ENCODE measurements at regions not wholly inside any gene's neighbourhood (a gene's known extent, or its start where the extent isn't known, plus 50 kb on each side); places are given as distances from the start of the nearest gene placed in this dataset.

- intact Hi-C loops (cut with DNase I) = no loop called here
- ATAC-seq = no peak
- 33% methylated on average over 1 of the region's 1 CpG for WGBS (ENCODE audit: insufficient coverage, low coverage, low lambda C conversion rate, missing lambda C conversion rate)
- no peak for DNase-seq
- Histone ChIP-seq H3K36me3 (no peaks in the 10 kb centered on the region), H3K4me1 (no peaks in the 10 kb centered on the region), H3K4me3 (no peak overlapping the region), H3K27me3 (no peaks in the 10 kb centered on the region), H3K9me3 (no peaks in the 10 kb centered on the region), H3K27ac (no peak overlapping the region)
- no peak for TF ChIP-seq POLR2A (IDR thresholded peaks at IDR 0.05)
- TF ChIP-seq CTCF (IDR thresholded peaks at IDR 0.05) = no peak
Measured at GRCh38 chr18:45482286-45482685, 133.0 kb upstream of the SLC14A2 start.

DNA sequence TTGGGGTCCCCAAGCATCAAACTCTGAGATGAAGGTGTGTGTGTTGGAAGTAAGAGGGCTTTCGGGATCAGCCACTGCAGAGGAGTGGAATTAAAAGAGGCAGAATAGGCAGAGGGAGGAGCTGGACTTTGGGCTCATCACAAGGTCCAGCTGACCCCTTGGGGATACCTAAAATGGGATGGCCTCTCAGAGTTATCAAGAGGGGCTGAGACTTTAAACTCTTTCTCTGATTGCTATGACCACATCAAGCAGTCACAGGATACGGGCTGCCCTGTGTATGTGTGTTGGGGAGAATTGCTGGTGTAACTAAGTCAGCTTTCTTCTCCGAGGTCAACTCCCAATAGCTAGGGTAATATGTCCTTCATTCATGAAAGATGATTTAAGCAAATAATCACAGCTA, 127.7 kb upstream of the SLC14A2 start:
- H3K4me3 ChIP-seq = no peak overlapping the region
- DNase-seq = no peak
- WGBS (ENCODE audit: insufficient coverage, low coverage, low lambda C conversion rate, missing lambda C conversion rate) = 60% methylated on average over 2 of the region's 3 CpGs
- H3K4me1 ChIP-seq = no peaks in the 10 kb centered on the region
- no peak for ATAC-seq
- no peaks in the 10 kb centered on the region for H3K9me3 ChIP-seq
- no peaks in the 10 kb centered on the region for H3K27me3 ChIP-seq
- intact Hi-C loops (cut with DNase I) = no loop called here
- H3K36me3 ChIP-seq = no peaks in the 10 kb centered on the region
- no peak overlapping the region for H3K27ac ChIP-seq
- no peak for TF ChIP-seq CTCF (IDR thresholded peaks at IDR 0.05)
- TF ChIP-seq POLR2A (IDR thresholded peaks at IDR 0.05) = no peak

DNA sequence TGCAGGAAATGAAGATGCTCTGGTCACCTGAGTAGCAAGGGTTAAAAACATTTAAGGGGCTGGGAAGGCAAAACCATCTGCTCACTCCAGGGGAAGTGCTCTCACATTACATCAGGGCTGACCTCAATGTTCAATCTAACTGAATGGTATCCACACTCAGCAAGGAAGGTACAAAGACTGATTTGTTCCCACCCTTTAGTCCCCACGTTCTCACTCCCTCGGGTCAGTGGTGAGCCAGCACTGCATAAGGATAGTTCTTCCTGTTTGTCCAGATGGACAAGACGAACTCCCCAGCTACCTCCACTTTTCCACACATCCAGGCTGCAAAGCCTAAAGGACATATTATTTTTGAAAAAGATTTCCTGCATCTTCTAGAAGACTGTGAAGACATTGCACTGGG, 126.6 kb upstream of the SLC14A2 start:
- H3K27me3 ChIP-seq = no peaks in the 10 kb centered on the region
- TF ChIP-seq POLR2A (IDR thresholded peaks at IDR 0.05) (no peak), CTCF (IDR thresholded peaks at IDR 0.05) (no peak)
- H3K9me3 ChIP-seq = no peaks in the 10 kb centered on the region
- intact Hi-C loops (cut with DNase I) = no loop called here
- no peak overlapping the region for H3K4me3 ChIP-seq
- DNase-seq (no peak), ATAC-seq (no peak)
- H3K4me1 ChIP-seq = no peaks in the 10 kb centered on the region
- no peaks in the 10 kb centered on the region for H3K36me3 ChIP-seq
- H3K27ac ChIP-seq = no peak overlapping the region
- 75% methylated on average over 1 of the region's 3 CpGs for WGBS (ENCODE audit: insufficient coverage, low coverage, low lambda C conversion rate, missing lambda C conversion rate)

- intact Hi-C loops (cut with DNase I) = no loop called here
- ATAC-seq = no peak
- 100% methylated on average over 2 of the region's 2 CpGs for WGBS (ENCODE audit: insufficient coverage, low coverage, low lambda C conversion rate, missing lambda C conversion rate)
Measured at GRCh38 chr18:45493830-45494229, 121.4 kb upstream of the SLC14A2 start.

More at GRCh38 chr18:45493830-45494229, 121.4 kb upstream of the SLC14A2 start:
- Histone ChIP-seq H3K36me3 (no peaks in the 10 kb centered on the region), H3K4me3 (no peak overlapping the region), H3K27ac (no peak overlapping the region), H3K9me3 (no peaks in the 10 kb centered on the region), H3K4me1 (no peaks in the 10 kb centered on the region), H3K27me3 (no peaks in the 10 kb centered on the region)
- TF ChIP-seq POLR2A (IDR thresholded peaks at IDR 0.05) (no peak), CTCF (IDR thresholded peaks at IDR 0.05) (no peak)
- no peak for DNase-seq

Measured in right lobe of liver (tissue), 6 donors.